Bronchial epithelial cell (primary cell): ENCODE measurements at regions not wholly inside any gene's neighbourhood (a gene's known extent, or its start where the extent isn't known, plus 50 kb on each side); places are given as distances from the start of the nearest gene placed in this dataset.
"Not testable (repeated sequence)": the region's sequence is repeated elsewhere in the genome, so short reads cannot be mapped to it uniquely, and the experiment has no call there.

Source experiments
- DNase-seq: peaks from one replicate; pipeline ENCODE4 v3.0.0-alpha.2; 2010; ENCODE audit warnings: low read depth
- FAIRE-seq: peaks from 2 replicates; lab custom pipeline; 2011; peaks lifted over from hg19 to GRCh38; lab: Jason Lieb, UNC
- H3K27me3 ChIP-seq: 2 replicates; pipeline ENCODE4 v1.5.1; 2011; ENCODE audit warnings: low read length; ENCODE audit not compliant: control insufficient read depth, insufficient read depth
- H3K36me3 ChIP-seq: 2 replicates; pipeline ENCODE4 v1.5.1; 2011; ENCODE audit warnings: low read length; ENCODE audit not compliant: control insufficient read depth, insufficient read depth
- H3K4me3 ChIP-seq: 2 replicates; pipeline ENCODE4 v1.5.1; 2011; ENCODE audit warnings: mild to moderate bottlenecking, low read depth, low read length, control low read depth
- TF ChIP-seq, protein P1 (sequence below): IDR thresholded peaks from 2 replicates; pipeline ENCODE4 v1.5.1; 2011; ENCODE audit warnings: mild to moderate bottlenecking, moderate library complexity, low read length, control low read depth, inconsistent platforms; ENCODE audit not compliant: insufficient read depth, severe bottlenecking

DNA sequence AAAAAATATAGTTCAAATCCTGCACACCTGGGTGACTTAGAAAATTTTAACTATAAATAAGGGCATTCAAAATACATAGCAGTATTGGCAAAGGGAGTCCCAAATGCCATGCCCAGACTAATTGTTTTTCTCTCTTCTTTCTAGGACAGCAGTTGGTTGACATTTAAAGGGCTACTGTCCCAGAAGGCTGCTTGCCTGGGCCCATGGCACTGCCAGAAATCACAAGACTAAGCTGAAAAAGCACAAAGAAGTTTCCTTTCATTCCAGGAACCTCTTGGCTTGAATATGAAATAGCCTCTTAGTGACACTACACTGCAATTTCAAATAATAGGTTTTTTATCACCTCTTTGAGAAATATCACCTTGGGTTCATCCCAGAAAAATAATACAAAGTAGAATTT lies 388.9 kb upstream of the TRPC7 start:
- H3K4me3 ChIP-seq: no peak overlapping the region
- TF ChIP-seq, protein P1, sequence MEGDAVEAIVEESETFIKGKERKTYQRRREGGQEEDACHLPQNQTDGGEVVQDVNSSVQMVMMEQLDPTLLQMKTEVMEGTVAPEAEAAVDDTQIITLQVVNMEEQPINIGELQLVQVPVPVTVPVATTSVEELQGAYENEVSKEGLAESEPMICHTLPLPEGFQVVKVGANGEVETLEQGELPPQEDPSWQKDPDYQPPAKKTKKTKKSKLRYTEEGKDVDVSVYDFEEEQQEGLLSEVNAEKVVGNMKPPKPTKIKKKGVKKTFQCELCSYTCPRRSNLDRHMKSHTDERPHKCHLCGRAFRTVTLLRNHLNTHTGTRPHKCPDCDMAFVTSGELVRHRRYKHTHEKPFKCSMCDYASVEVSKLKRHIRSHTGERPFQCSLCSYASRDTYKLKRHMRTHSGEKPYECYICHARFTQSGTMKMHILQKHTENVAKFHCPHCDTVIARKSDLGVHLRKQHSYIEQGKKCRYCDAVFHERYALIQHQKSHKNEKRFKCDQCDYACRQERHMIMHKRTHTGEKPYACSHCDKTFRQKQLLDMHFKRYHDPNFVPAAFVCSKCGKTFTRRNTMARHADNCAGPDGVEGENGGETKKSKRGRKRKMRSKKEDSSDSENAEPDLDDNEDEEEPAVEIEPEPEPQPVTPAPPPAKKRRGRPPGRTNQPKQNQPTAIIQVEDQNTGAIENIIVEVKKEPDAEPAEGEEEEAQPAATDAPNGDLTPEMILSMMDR: no peak
- no peaks in the 10 kb centered on the region for H3K36me3 ChIP-seq
- DNase-seq (no peak), FAIRE-seq (no peak)
- peaks cover 3% of the 10 kb centered on the region for H3K27me3 ChIP-seq

DNA sequence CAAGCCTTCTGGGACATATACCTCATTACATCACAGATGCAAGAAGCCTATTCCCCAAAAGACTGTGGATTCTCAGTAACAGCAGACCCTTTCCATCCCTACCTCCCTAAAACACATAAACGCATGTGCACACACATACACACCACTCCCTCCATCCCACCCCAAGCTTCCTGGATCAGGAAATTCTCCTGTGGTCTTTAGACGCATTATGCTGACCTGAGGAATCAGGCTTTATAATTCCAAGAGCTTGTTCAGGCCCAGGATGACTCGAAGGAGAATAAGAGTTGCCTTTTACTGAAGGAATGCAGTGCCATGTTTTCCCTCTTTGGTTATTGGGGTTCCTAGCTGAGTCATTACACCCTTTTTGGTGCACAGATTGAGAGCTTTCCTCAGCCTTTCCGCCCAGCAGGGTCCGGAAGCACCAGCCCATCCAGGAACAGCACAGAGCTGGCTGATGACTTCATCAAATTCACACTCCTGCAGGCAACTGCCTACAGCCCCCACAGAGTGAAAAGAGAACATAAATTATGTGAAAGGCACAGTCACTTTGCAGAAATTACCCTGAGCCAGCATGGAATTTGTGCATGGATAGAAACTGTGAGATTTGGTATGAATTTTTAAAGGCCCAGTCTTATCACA lies 385.0 kb upstream of the TRPC7 start:
- Histone ChIP-seq H3K27me3 (no peaks in the 10 kb centered on the region), H3K36me3 (no peaks in the 10 kb centered on the region), H3K4me3 (no peak overlapping the region)
- TF ChIP-seq, protein P1: no peak
- FAIRE-seq (no peak), DNase-seq (no peak)

DNA sequence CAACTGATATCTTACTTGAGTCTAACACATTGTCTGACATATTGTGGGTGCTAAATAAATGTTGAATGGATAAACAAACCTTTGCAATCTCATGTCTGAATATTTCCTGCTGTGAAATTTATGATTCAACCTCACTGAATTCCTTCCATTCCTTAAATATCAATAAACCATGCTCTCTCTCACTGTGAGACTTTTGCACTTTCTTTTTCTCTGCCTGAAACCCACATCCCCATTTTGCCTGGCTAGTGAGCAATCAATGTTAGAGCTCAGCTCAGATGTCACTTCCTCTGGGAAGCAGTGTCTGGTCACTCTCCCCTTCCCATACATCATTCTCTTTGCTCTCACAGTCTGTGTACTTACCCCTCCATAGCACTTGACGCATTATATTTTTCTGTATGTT lies 383.7 kb upstream of the TRPC7 start:
- Histone ChIP-seq H3K27me3 (no peaks in the 10 kb centered on the region), H3K4me3 (no peak overlapping the region), H3K36me3 (no peaks in the 10 kb centered on the region)
- FAIRE-seq (no peak), DNase-seq (no peak)
- TF ChIP-seq, protein P1: no peak

DNA sequence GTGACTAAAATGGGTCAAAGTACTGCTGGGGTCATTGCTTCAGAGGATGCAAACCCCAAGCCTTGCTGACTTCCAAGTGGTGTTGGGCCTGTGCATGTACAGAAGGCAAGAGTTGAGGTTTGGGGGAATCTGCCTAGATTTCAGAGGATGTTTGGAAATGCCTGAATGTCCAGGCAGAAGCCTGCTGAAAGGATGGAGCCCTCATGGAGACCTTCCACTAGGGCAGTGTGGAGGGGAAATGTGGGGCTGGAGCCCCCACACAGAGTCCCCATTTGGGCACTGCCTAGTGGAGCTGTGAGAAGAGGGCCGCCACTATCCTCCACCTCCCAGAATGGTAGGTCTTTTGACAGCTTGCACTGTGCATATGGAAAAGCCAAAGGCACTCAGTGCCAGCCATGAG lies 377.7 kb upstream of the TRPC7 start:
- H3K4me3 ChIP-seq: no peak overlapping the region
- no peaks in the 10 kb centered on the region for H3K36me3 ChIP-seq
- FAIRE-seq: no peak
- DNase-seq: no peak
- H3K27me3 ChIP-seq: no peaks in the 10 kb centered on the region
- TF ChIP-seq, protein P1: no peak

DNA sequence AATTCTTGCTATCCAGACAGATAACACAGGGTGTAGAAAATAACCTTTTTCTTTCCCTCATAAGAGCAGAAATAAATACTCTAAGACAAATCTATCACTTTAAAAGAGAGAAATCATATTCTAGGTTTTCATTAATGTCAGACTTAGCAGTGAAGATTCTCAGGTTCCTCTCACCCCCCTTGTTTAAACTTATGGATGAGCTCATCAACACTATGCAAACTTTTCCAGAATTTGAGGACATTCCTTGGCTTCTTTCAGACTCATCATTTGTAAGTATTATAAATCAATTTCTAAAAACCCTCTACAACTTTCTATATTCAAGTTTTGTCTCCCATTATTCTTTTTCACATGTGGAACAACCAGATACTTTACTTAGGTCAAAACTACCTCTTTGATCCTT lies 374.9 kb upstream of the TRPC7 start:
- DNase-seq: no peak
- TF ChIP-seq, protein P1: no peak
- no peak overlapping the region for H3K4me3 ChIP-seq
- H3K36me3 ChIP-seq: no peaks in the 10 kb centered on the region
- FAIRE-seq: no peak
- no peaks in the 10 kb centered on the region for H3K27me3 ChIP-seq

DNA sequence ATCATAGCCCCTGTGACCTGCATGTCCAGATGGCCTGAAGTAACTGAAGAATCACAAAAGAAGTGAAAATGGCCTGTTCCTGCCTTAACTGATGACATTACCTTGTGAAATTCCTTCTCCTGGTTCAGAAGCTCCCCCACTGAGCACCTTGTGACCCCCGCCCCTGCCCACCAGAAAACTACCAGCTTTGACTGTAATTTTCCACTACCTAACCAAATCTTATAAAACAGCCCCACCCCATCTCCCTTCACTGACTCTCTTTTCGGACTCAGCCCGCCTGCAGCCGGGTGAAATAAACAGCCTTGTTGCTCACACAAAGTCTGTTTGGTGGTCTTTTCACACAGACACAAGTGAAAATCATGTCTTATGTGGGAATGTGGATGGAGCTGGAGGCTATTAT lies 373.9 kb upstream of the TRPC7 start:
- FAIRE-seq, H3K4me3 ChIP-seq, H3K36me3 ChIP-seq, H3K27me3 ChIP-seq, DNase-seq: not testable (repeated sequence)
